ENCODE measurements at regions not wholly inside any gene's neighbourhood (a gene's known extent, or its start where the extent isn't known, plus 50 kb on each side); places are given as distances from the start of the nearest gene placed in this dataset.
"Not testable (repeated sequence)": the region's sequence is repeated elsewhere in the genome, so short reads cannot be mapped to it uniquely, and the experiment has no call there.

GRCh38 chr2:147008481-147008880 lies 836.3 kb upstream of the ACVR2A start:
- Histone ChIP-seq H3K9me3 (no peaks in the 10 kb centered on the region), H3K4me1 (no peaks in the 10 kb centered on the region), H3K4me3 (replicated peaks in 1 of 3) (no peak overlapping the region), H3K27ac (no peak overlapping the region), H3K36me3 (no peaks in the 10 kb centered on the region), H3K27me3 (no peaks in the 10 kb centered on the region)
- intact Hi-C loops (cut with DNase I) = no loop called here
- no peak for TF ChIP-seq CTCF (IDR thresholded peaks at IDR 0.05)
- TF ChIP-seq POLR2A (IDR thresholded peaks at IDR 0.05) = no peak
- DNase-seq = no peak
- 61 to 73% methylated on average over 2 of the region's 2 CpGs for WGBS, 2 donors

GRCh38 chr2:147006736-147007141 lies 838.1 kb upstream of the ACVR2A start:
- Histone ChIP-seq H3K4me3 (replicated peaks in 1 of 3) (no peak overlapping the region), H3K27me3 (no peaks in the 10 kb centered on the region), H3K4me1 (no peaks in the 10 kb centered on the region), H3K9me3 (no peaks in the 10 kb centered on the region), H3K36me3 (no peaks in the 10 kb centered on the region), H3K27ac (no peak overlapping the region)
- TF ChIP-seq CTCF (IDR thresholded peaks at IDR 0.05) = no peak
- TF ChIP-seq POLR2A (IDR thresholded peaks at IDR 0.05) = no peak
- intact Hi-C loops (cut with DNase I) = no loop called here
- 57 to 68% methylated on average over 2 of the region's 2 CpGs for WGBS, 2 donors
- DNase-seq = no peak

- H3K36me3 ChIP-seq = no peaks in the 10 kb centered on the region
- no peaks in the 10 kb centered on the region for H3K27me3 ChIP-seq
- no peaks in the 10 kb centered on the region for H3K4me1 ChIP-seq
- DNase-seq = no peak
- no peak overlapping the region for H3K27ac ChIP-seq
- H3K4me3 ChIP-seq (replicated peaks in 1 of 3) = no peak overlapping the region
- intact Hi-C loops (cut with DNase I) = no loop called here
- WGBS, 2 donors = 80 to 82% methylated on average over 2 of the region's 2 CpGs
- TF ChIP-seq POLR2A (IDR thresholded peaks at IDR 0.05) (no peak), CTCF (IDR thresholded peaks at IDR 0.05) (no peak)
- H3K9me3 ChIP-seq = no peaks in the 10 kb centered on the region
These were observed 841.7 kb upstream of the ACVR2A start for GRCh38 chr2:147003081-147003480.

- DNase-seq = no peak
- H3K4me3 ChIP-seq (replicated peaks in 1 of 3) = no peak overlapping the region
- WGBS, 2 donors = 77 to 84% methylated on average over 1 of the region's 1 CpG
- no peak overlapping the region for H3K27ac ChIP-seq
- TF ChIP-seq CTCF (IDR thresholded peaks at IDR 0.05) = no peak
- TF ChIP-seq POLR2A (IDR thresholded peaks at IDR 0.05) = no peak
- H3K27me3 ChIP-seq = no peaks in the 10 kb centered on the region
- intact Hi-C loops (cut with DNase I) = no loop called here
- H3K9me3 ChIP-seq = no peaks in the 10 kb centered on the region
- H3K36me3 ChIP-seq = no peaks in the 10 kb centered on the region
- H3K4me1 ChIP-seq = no peaks in the 10 kb centered on the region
These were observed 842.6 kb upstream of the ACVR2A start for GRCh38 chr2:147002256-147002655.

- 95 to 96% methylated on average over 1 of the region's 1 CpG for WGBS, 2 donors
- H3K27me3 ChIP-seq = no peaks in the 10 kb centered on the region
- no peaks in the 10 kb centered on the region for H3K4me1 ChIP-seq
- H3K9me3 ChIP-seq = no peaks in the 10 kb centered on the region
- TF ChIP-seq POLR2A (IDR thresholded peaks at IDR 0.05) (no peak), CTCF (IDR thresholded peaks at IDR 0.05) (no peak)
- no peak overlapping the region for H3K27ac ChIP-seq
- no peak for DNase-seq
- no peaks in the 10 kb centered on the region for H3K36me3 ChIP-seq
- intact Hi-C loops (cut with DNase I) = no loop called here
- no peak overlapping the region for H3K4me3 ChIP-seq (replicated peaks in 1 of 3)
These were observed 843.8 kb upstream of the ACVR2A start for GRCh38 chr2:147001061-147001460.

- H3K4me1 ChIP-seq; H3K27me3 ChIP-seq; H3K27ac ChIP-seq; H3K9me3 ChIP-seq; H3K4me3 ChIP-seq (replicated peaks in 1 of 3); DNase-seq; intact Hi-C loops (cut with DNase I); H3K36me3 ChIP-seq: not testable (repeated sequence)
- WGBS, 2 donors = 62 to 72% methylated on average over 2 of the region's 2 CpGs
These were observed 844.7 kb upstream of the ACVR2A start for GRCh38 chr2:147000151-147000550.
